ENCODE measurements at regions not wholly inside any gene's neighbourhood (a gene's known extent, or its start where the extent isn't known, plus 50 kb on each side); places are given as distances from the start of the nearest gene placed in this dataset.

GRCh38 chr1:239606850-239607400 lies 220.6 kb downstream of the CHRM3 start:
- H3K4ac ChIP-seq (replicated peaks; ENCODE audit: insufficient read length, low read depth, low read length): no peak overlapping the region
- H3K27me3 ChIP-seq (replicated peaks in 1 of 4; ENCODE audit: control insufficient read depth in 3 of 4, extremely low read depth in 1 of 4, insufficient read depth in 3 of 4, low read length in 3 of 4): no peaks in the 10 kb centered on the region
- H3K4me2 ChIP-seq (ENCODE audit: insufficient read depth in 1 of 2, low read depth in 2 of 2, low read length in 2 of 2): no peak overlapping the region
- H3K23me2 ChIP-seq (ENCODE audit: low read depth, low read length): no peaks in the 10 kb centered on the region
- WGBS, 2 experiments (ENCODE audit: extremely low coverage in 1 of 2, insufficient coverage in 1 of 2, insufficient read length in 1 of 2, insufficient replicate concordance in 2 of 2, low coverage in 1 of 2, low lambda C conversion rate in 2 of 2, missing lambda C conversion rate in 1 of 2): 68% methylated on average over 2 of the region's 2 CpGs; no CpG with 5 or more reads in 1 of the 2 experiments
- H3K79me1 ChIP-seq (ENCODE audit: low read depth, low read length): no peaks in the 10 kb centered on the region
- POLR2A ChIA-PET (ENCODE audit: partially characterized antibody): no interaction called here
- H3K9ac ChIP-seq (replicated peaks in 1 of 4; ENCODE audit: extremely low read depth in 1 of 4, low read depth in 3 of 4, low read length in 3 of 4): no peak overlapping the region
- no peak overlapping the region for H2BK5ac ChIP-seq (ENCODE audit: low read depth, low read length)
- H3K36me3 ChIP-seq (ENCODE audit: control insufficient read depth in 2 of 4, insufficient read depth in 4 of 4, low read length in 3 of 4): no peaks in the 10 kb centered on the region
- DNase-seq (ENCODE audit: low read depth in 1 of 2, low spot score in 2 of 2) (no peak), FAIRE-seq (no peak)
- H3K9me3 ChIP-seq (ENCODE audit: insufficient read depth in 2 of 2, low read depth in 1 of 2, low read length in 1 of 2): no peaks in the 10 kb centered on the region
- no peak overlapping the region for H3K18ac ChIP-seq (ENCODE audit: extremely low read depth, low read length)
- H2AFZ ChIP-seq (ENCODE audit: low read length): no peak overlapping the region
- H3K56ac ChIP-seq (replicated peaks; ENCODE audit: insufficient read length, low read depth, low read length): no peak overlapping the region
- H2BK20ac ChIP-seq (ENCODE audit: low read length): no peak overlapping the region
- no peak overlapping the region for H2BK12ac ChIP-seq (ENCODE audit: low read depth, low read length)
- no peak overlapping the region for H2BK120ac ChIP-seq (replicated peaks; ENCODE audit: low read depth, low read length)
- H4K20me1 ChIP-seq (replicated peaks in 1 of 2; ENCODE audit: control insufficient read depth in 1 of 2, insufficient read depth in 2 of 2, low read length in 2 of 2): no peaks in the 10 kb centered on the region
- H2AK5ac ChIP-seq (ENCODE audit: low read depth, low read length): no peak overlapping the region
- H4K91ac ChIP-seq (replicated peaks; ENCODE audit: insufficient read length, low read length): no peak overlapping the region
- no peak overlapping the region for H3K27ac ChIP-seq (ENCODE audit: low read depth, low read length)
- H3K23ac ChIP-seq (ENCODE audit: insufficient read length): no peak overlapping the region
- no peak overlapping the region for H4K8ac ChIP-seq (ENCODE audit: extremely low read depth, insufficient read depth, low read length)
- H3K14ac ChIP-seq (ENCODE audit: insufficient read length): no peak overlapping the region
- CTCF ChIA-PET (ENCODE audit: partially characterized antibody): interaction anchor here (0.9 to 1.1 kb wide), 2 partner anchors 13 to 22 kb away, joined by 3 read pairs; no protein-coding TSS in a partner anchor
- no peak overlapping the region for H3K4me3 ChIP-seq (ENCODE audit: extremely low read depth in 1 of 4, insufficient read depth in 2 of 4, low read depth in 3 of 4, low read length in 4 of 4)
- H3K4me1 ChIP-seq (replicated peaks in 1 of 4; ENCODE audit: control insufficient read depth in 3 of 4, insufficient read depth in 4 of 4, low read length in 3 of 4): no peaks in the 10 kb centered on the region
- no peak overlapping the region for H4K5ac ChIP-seq (ENCODE audit: insufficient read length, low read depth, low read length)
- no peak overlapping the region for H2BK15ac ChIP-seq (ENCODE audit: low read length)
- no peaks in the 10 kb centered on the region for H3K79me2 ChIP-seq (ENCODE audit: control insufficient read depth in 1 of 2, insufficient read depth in 2 of 2, low read length in 2 of 2)
- TF ChIP-seq GTF2F1 (IDR thresholded peaks at IDR 0.05; ENCODE audit: borderline replicate concordance, low read depth, low read length) (no peak), TAF7 (optimal IDR thresholded peaks at IDR 0.05; ENCODE audit: borderline replicate concordance, low read depth, low read length) (no peak), FOSL1 (IDR thresholded peaks at IDR 0.05; ENCODE audit: insufficient read depth, low read depth, low read length) (no peak), TBP (IDR thresholded peaks at IDR 0.05; ENCODE audit: low read depth, low read length) (no peak), HDAC2 (IDR thresholded peaks at IDR 0.05; ENCODE audit: borderline replicate concordance in 1 of 2, low read depth in 2 of 2, low read length in 2 of 2) (no peak), NANOG (IDR thresholded peaks at IDR 0.05; ENCODE audit: insufficient read depth, low read depth, low read length, poor library complexity, severe bottlenecking) (no peak), RFX5 (IDR thresholded peaks at IDR 0.05; ENCODE audit: borderline replicate concordance, low read depth, low read length) (no peak)
- TF ChIP-seq, protein P1, sequence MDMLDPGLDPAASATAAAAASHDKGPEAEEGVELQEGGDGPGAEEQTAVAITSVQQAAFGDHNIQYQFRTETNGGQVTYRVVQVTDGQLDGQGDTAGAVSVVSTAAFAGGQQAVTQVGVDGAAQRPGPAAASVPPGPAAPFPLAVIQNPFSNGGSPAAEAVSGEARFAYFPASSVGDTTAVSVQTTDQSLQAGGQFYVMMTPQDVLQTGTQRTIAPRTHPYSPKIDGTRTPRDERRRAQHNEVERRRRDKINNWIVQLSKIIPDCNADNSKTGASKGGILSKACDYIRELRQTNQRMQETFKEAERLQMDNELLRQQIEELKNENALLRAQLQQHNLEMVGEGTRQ (IDR thresholded peaks at IDR 0.05; ENCODE audit: low read length): no peak
- TF ChIP-seq, protein P2, sequence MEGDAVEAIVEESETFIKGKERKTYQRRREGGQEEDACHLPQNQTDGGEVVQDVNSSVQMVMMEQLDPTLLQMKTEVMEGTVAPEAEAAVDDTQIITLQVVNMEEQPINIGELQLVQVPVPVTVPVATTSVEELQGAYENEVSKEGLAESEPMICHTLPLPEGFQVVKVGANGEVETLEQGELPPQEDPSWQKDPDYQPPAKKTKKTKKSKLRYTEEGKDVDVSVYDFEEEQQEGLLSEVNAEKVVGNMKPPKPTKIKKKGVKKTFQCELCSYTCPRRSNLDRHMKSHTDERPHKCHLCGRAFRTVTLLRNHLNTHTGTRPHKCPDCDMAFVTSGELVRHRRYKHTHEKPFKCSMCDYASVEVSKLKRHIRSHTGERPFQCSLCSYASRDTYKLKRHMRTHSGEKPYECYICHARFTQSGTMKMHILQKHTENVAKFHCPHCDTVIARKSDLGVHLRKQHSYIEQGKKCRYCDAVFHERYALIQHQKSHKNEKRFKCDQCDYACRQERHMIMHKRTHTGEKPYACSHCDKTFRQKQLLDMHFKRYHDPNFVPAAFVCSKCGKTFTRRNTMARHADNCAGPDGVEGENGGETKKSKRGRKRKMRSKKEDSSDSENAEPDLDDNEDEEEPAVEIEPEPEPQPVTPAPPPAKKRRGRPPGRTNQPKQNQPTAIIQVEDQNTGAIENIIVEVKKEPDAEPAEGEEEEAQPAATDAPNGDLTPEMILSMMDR (IDR thresholded peaks at IDR 0.05; ENCODE audit: control extremely low read depth in 1 of 3, insufficient read depth in 1 of 3, low read depth in 1 of 3, low read length in 3 of 3): no peak

Measured in H1 (cell line).